GM19438 (cell line): ENCODE measurements at regions not wholly inside any gene's neighbourhood (a gene's known extent, or its start where the extent isn't known, plus 50 kb on each side); places are given as distances from the start of the nearest gene placed in this dataset.
"Not testable (repeated sequence)": the region's sequence is repeated elsewhere in the genome, so short reads cannot be mapped to it uniquely, and the experiment has no call there.

ENCODE experiments used
- ATAC-seq: cut with Tn5 transposase; IDR thresholded peaks from one replicate; pipeline ENCODE4 v1.9.1; 2021; ENCODE audit warnings: low read depth; ENCODE audit not compliant: unreplicated experiment

- no peak for ATAC-seq
Observed at GRCh38 chr22:47547881-47548650, 785.6 kb downstream of the TBC1D22A start.

GRCh38 chr22:47547239-47547661 lies 784.8 kb downstream of the TBC1D22A start:
- no peak for ATAC-seq

GRCh38 chr22:47544696-47545095 lies 782.2 kb downstream of the TBC1D22A start:
- ATAC-seq, result no peak

- no peak for ATAC-seq
Observed at GRCh38 chr22:47543447-47543846, 781.0 kb downstream of the TBC1D22A start.

- no peak for ATAC-seq
Observed at GRCh38 chr22:47540011-47540410, 777.6 kb downstream of the TBC1D22A start.

GRCh38 chr22:47539374-47539773 lies 776.9 kb downstream of the TBC1D22A start:
- no peak for ATAC-seq

GRCh38 chr22:47535681-47536080 lies 773.2 kb downstream of the TBC1D22A start:
- no peak for ATAC-seq

GRCh38 chr22:47534804-47535410 lies 772.5 kb downstream of the TBC1D22A start:
- no peak for ATAC-seq

GRCh38 chr22:47533961-47534803 lies 771.7 kb downstream of the TBC1D22A start:
- no peak for ATAC-seq

GRCh38 chr22:47517062-47517461 lies 754.6 kb downstream of the TBC1D22A start:
- no peak for ATAC-seq

GRCh38 chr22:47515384-47516125 lies 753.1 kb downstream of the TBC1D22A start:
- no peak for ATAC-seq

GRCh38 chr22:47512617-47513016 lies 750.2 kb downstream of the TBC1D22A start:
- ATAC-seq, result no peak

GRCh38 chr22:47504962-47505361 lies 742.5 kb downstream of the TBC1D22A start:
- ATAC-seq, result no peak

GRCh38 chr22:47498969-47499495 lies 736.6 kb downstream of the TBC1D22A start:
- no peak for ATAC-seq

- ATAC-seq, result no peak
Observed at GRCh38 chr22:47497666-47498065, 735.2 kb downstream of the TBC1D22A start.

GRCh38 chr22:47495110-47495509 lies 732.7 kb downstream of the TBC1D22A start:
- no peak for ATAC-seq

- ATAC-seq, result not testable (repeated sequence)
Observed at GRCh38 chr22:47488131-47488530, 725.7 kb downstream of the TBC1D22A start.

GRCh38 chr22:47486569-47487312 lies 724.3 kb downstream of the TBC1D22A start:
- ATAC-seq, result no peak

GRCh38 chr22:47484960-47485569 lies 722.6 kb downstream of the TBC1D22A start:
- ATAC-seq, result no peak
